ENCODE measurements at regions not wholly inside any gene's neighbourhood (a gene's known extent, or its start where the extent isn't known, plus 50 kb on each side); places are given as distances from the start of the nearest gene placed in this dataset.

GRCh38 chr1:103211073-103211472 is 102.8 kb upstream of the COL11A1 start:
- TF ChIP-seq POLR2AphosphoS5 (IDR thresholded peaks at IDR 0.05; ENCODE audit: borderline replicate concordance, low read depth, low read length) (no peak), EZH2 (IDR thresholded peaks at IDR 0.05) (no peak)
